Chondrocyte (in vitro differentiated cells): ENCODE measurements at regions not wholly inside any gene's neighbourhood (a gene's known extent, or its start where the extent isn't known, plus 50 kb on each side); places are given as distances from the start of the nearest gene placed in this dataset.

Experiments used
- DNase-seq: peaks from one replicate; pipeline ENCODE4 v3.0.0; 2021; ENCODE audit warnings: mixed read lengths, low spot score
- H3K27ac Mint-ChIP-seq: one replicate; pipeline ENCODE4 v1.8.0; 2021; ENCODE audit warnings: mild to moderate bottlenecking, moderate library complexity, mixed read lengths; ENCODE audit not compliant: unreplicated experiment
- H3K27me3 Mint-ChIP-seq: 2 replicates; pipeline ENCODE4 v1.8.0; 2021; ENCODE audit warnings: low read depth, mixed read lengths
- H3K36me3 Mint-ChIP-seq: 2 replicates; pipeline ENCODE4 v1.8.0; 2021; ENCODE audit warnings: low read depth, mixed read lengths
- H3K4me1 Mint-ChIP-seq: 2 replicates; pipeline ENCODE4 v1.8.0; 2021; ENCODE audit warnings: low read depth, mild to moderate bottlenecking, mixed read lengths
- H3K4me3 Mint-ChIP-seq: one replicate; pipeline ENCODE4 v1.8.0; 2021; ENCODE audit warnings: mild to moderate bottlenecking, moderate library complexity, mixed read lengths; ENCODE audit not compliant: unreplicated experiment
- H3K9me3 Mint-ChIP-seq: 2 replicates; pipeline ENCODE4 v1.8.0; 2021; ENCODE audit warnings: low read depth, mixed read lengths
- TF ChIP-seq, protein P1 (sequence below): fragments of 200-600 bp; sonication (generic); IDR thresholded peaks from 2 replicates; pipeline ENCODE4 v1.5.0; 2021; ENCODE audit warnings: antibody characterized with exemption, mild to moderate bottlenecking, moderate library complexity

- no peak for DNase-seq
- no peak overlapping the region for H3K27ac Mint-ChIP-seq
- no peaks in the 10 kb centered on the region for H3K4me1 Mint-ChIP-seq
- peaks cover 16% of the 10 kb centered on the region for H3K9me3 Mint-ChIP-seq
- TF ChIP-seq, protein P1, sequence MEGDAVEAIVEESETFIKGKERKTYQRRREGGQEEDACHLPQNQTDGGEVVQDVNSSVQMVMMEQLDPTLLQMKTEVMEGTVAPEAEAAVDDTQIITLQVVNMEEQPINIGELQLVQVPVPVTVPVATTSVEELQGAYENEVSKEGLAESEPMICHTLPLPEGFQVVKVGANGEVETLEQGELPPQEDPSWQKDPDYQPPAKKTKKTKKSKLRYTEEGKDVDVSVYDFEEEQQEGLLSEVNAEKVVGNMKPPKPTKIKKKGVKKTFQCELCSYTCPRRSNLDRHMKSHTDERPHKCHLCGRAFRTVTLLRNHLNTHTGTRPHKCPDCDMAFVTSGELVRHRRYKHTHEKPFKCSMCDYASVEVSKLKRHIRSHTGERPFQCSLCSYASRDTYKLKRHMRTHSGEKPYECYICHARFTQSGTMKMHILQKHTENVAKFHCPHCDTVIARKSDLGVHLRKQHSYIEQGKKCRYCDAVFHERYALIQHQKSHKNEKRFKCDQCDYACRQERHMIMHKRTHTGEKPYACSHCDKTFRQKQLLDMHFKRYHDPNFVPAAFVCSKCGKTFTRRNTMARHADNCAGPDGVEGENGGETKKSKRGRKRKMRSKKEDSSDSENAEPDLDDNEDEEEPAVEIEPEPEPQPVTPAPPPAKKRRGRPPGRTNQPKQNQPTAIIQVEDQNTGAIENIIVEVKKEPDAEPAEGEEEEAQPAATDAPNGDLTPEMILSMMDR = no peak
- H3K36me3 Mint-ChIP-seq = peaks cover 5% of the 10 kb centered on the region
- no peak overlapping the region for H3K4me3 Mint-ChIP-seq
- H3K27me3 Mint-ChIP-seq = no peaks in the 10 kb centered on the region
These were observed 100.3 kb upstream of the SPIN1 start for GRCh38 chr9:88287972-88288371.

GRCh38 chr9:88280816-88281382 is 107.3 kb upstream of the SPIN1 start:
- Mint-ChIP-seq H3K36me3 (peaks cover 5% of the 10 kb centered on the region), H3K4me3 (no peak overlapping the region), H3K4me1 (no peaks in the 10 kb centered on the region), H3K27me3 (no peaks in the 10 kb centered on the region), H3K27ac (no peak overlapping the region), H3K9me3 (peaks cover 16% of the 10 kb centered on the region)
- DNase-seq = no peak
- TF ChIP-seq, protein P1 = no peak

GRCh38 chr9:88278036-88278435 is 110.2 kb upstream of the SPIN1 start:
- no peaks in the 10 kb centered on the region for H3K4me1 Mint-ChIP-seq
- no peak overlapping the region for H3K27ac Mint-ChIP-seq
- H3K9me3 Mint-ChIP-seq = peaks cover under 1% of the 10 kb centered on the region
- no peak overlapping the region for H3K4me3 Mint-ChIP-seq
- DNase-seq = no peak
- TF ChIP-seq, protein P1 = no peak
- H3K27me3 Mint-ChIP-seq = no peaks in the 10 kb centered on the region
- no peaks in the 10 kb centered on the region for H3K36me3 Mint-ChIP-seq

DNA sequence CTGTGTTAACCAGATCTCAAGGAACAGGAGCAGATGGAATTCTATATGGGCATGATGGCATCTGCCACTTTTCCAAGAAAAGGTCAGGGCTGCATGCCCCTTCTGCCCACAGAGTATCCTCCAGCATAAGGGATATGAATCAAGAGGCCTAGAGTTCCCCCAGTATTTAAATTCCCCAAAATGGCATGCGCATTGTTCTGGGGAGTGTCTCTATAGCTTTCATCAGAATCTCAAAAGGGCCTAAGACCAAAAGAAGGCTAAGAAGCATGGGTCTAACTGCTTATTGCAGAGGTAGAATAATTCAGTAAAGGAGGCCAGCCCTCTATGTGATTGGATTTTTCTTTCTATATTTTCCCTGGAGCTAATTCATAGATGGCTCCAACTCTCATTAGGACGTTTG is 114.2 kb upstream of the SPIN1 start:
- H3K36me3 Mint-ChIP-seq = no peaks in the 10 kb centered on the region
- TF ChIP-seq, protein P1 = no peak
- H3K27me3 Mint-ChIP-seq = no peaks in the 10 kb centered on the region
- H3K4me3 Mint-ChIP-seq = no peak overlapping the region
- H3K9me3 Mint-ChIP-seq = no peaks in the 10 kb centered on the region
- peaks cover 9% of the 10 kb centered on the region for H3K4me1 Mint-ChIP-seq
- DNase-seq = no peak
- no peak overlapping the region for H3K27ac Mint-ChIP-seq

- Mint-ChIP-seq H3K27me3 (no peaks in the 10 kb centered on the region), H3K4me3 (no peak overlapping the region), H3K27ac (no peak overlapping the region), H3K4me1 (peaks cover 9% of the 10 kb centered on the region), H3K36me3 (no peaks in the 10 kb centered on the region), H3K9me3 (no peaks in the 10 kb centered on the region)
- TF ChIP-seq, protein P1 = no peak
- DNase-seq = no peak
These were observed 115.3 kb upstream of the SPIN1 start for GRCh38 chr9:88272986-88273385.
